ENCODE measurements at regions not wholly inside any gene's neighbourhood (a gene's known extent, or its start where the extent isn't known, plus 50 kb on each side); places are given as distances from the start of the nearest gene placed in this dataset.

GRCh38 chr1:184827600-184828368, 73.1 kb upstream of the EDEM3 start:
- TF ChIP-seq CTCF (conservative IDR thresholded peaks at IDR 0.05; ENCODE audit: low read depth in 2 of 2) = no peak
- no peak for TF ChIP-seq EZH2 (IDR thresholded peaks at IDR 0.05; ENCODE audit: low read depth, unreplicated experiment)
- no peak for TF ChIP-seq EZH2phosphoT487 (IDR thresholded peaks at IDR 0.05; ENCODE audit: unreplicated experiment)
- no peak for TF ChIP-seq ETS1 (IDR thresholded peaks at IDR 0.05)
- TF ChIP-seq POLR2AphosphoS5 (IDR thresholded peaks at IDR 0.05; ENCODE audit: low read depth) = no peak
- no peak for TF ChIP-seq JUNB (IDR thresholded peaks at IDR 0.05; ENCODE audit: unreplicated experiment)
- TF ChIP-seq CREB1 (CRISPR knock-in tag; IDR thresholded peaks at IDR 0.05; ENCODE audit: low read depth) = no peak
- TF ChIP-seq NANOG (IDR thresholded peaks at IDR 0.05; ENCODE audit: borderline replicate concordance) = no peak
- no peak for TF ChIP-seq REST (IDR thresholded peaks at IDR 0.05; ENCODE audit: unreplicated experiment)
